NCI-H1048 (cell line): ENCODE measurements at regions not wholly inside any gene's neighbourhood (a gene's known extent, or its start where the extent isn't known, plus 50 kb on each side); places are given as distances from the start of the nearest gene placed in this dataset.
"Not testable (repeated sequence)": the region's sequence is repeated elsewhere in the genome, so short reads cannot be mapped to it uniquely, and the experiment has no call there.

Experiments
- DNase-seq: peaks from one replicate; lab custom pipeline; 2025; lab: John Stamatoyannopoulos, UW

- DNase-seq: not testable (repeated sequence)
These were observed 291.4 kb upstream of the ZNF337 start for GRCh38 chr20:25987928-25988560.

- DNase-seq: no peak
These were observed 290.6 kb upstream of the ZNF337 start for GRCh38 chr20:25987073-25987927.

DNA sequence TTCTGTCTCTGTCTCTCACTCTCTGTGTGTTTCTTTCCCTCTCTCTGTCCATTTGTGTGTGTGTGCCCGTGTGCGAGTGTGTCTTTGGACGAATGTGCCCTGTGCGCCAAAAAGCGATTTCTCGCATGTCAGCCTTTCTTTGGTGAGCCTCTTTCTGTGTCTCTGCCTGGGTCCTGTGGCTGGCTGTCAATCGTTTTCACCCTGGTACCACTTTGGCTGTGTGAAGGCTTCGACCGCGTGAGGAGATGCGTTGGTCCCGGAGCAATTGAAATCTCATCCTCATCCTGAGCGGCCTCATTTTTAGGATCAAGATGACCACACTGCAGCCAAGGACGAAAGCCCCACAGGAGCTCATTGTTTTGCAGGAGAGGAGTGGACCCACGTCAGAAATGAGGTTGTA, 288.9 kb upstream of the ZNF337 start:
- no peak for DNase-seq

DNA sequence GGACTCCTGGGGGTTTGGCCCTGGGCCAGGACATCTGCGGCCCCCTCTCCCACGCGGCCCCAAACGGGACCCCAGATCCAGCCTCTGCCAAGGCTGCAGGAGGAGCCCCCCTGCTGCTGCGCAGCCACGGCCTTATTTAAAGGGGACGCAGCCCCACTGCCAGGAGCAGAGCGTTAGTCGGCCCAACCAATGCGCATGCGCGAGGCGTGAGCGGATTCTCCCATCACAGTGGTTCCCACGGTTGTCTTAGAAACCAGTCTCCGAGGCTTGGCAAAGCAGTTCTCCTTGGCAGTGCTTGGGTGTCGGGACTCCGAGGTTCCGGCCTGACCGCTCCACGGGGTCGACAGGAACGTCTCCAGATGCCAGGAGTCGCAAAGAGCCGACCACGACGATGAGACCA, 288.3 kb upstream of the ZNF337 start:
- DNase-seq: no peak

- not testable (repeated sequence) for DNase-seq
These were observed 286.0 kb upstream of the ZNF337 start for GRCh38 chr20:25982701-25983100.

GRCh38 chr20:25978450-25979190, 282.0 kb upstream of the ZNF337 start:
- DNase-seq: not testable (repeated sequence)

- DNase-seq: not testable (repeated sequence)
These were observed 279.2 kb upstream of the ZNF337 start for GRCh38 chr20:25975816-25976215.

GRCh38 chr20:25965203-25965602, 268.6 kb upstream of the ZNF337 start:
- not testable (repeated sequence) for DNase-seq

GRCh38 chr20:25953876-25954275, 257.2 kb upstream of the ZNF337 start:
- not testable (repeated sequence) for DNase-seq

GRCh38 chr20:25935230-25935629, 238.6 kb upstream of the ZNF337 start:
- not testable (repeated sequence) for DNase-seq

- not testable (repeated sequence) for DNase-seq
These were observed 236.2 kb upstream of the ZNF337 start for GRCh38 chr20:25932806-25933205.

GRCh38 chr20:25932170-25932569, 235.5 kb upstream of the ZNF337 start:
- not testable (repeated sequence) for DNase-seq

- DNase-seq: not testable (repeated sequence)
These were observed 205.7 kb upstream of the ZNF337 start for GRCh38 chr20:25902321-25902720.

GRCh38 chr20:25898663-25899062, 202.0 kb upstream of the ZNF337 start:
- not testable (repeated sequence) for DNase-seq

GRCh38 chr20:25879096-25879495, 182.4 kb upstream of the ZNF337 start:
- not testable (repeated sequence) for DNase-seq

GRCh38 chr20:25868650-25868979, 172.0 kb upstream of the ZNF337 start:
- DNase-seq: not testable (repeated sequence)

GRCh38 chr20:25867776-25868649, 171.4 kb upstream of the ZNF337 start:
- DNase-seq: no peak

DNA sequence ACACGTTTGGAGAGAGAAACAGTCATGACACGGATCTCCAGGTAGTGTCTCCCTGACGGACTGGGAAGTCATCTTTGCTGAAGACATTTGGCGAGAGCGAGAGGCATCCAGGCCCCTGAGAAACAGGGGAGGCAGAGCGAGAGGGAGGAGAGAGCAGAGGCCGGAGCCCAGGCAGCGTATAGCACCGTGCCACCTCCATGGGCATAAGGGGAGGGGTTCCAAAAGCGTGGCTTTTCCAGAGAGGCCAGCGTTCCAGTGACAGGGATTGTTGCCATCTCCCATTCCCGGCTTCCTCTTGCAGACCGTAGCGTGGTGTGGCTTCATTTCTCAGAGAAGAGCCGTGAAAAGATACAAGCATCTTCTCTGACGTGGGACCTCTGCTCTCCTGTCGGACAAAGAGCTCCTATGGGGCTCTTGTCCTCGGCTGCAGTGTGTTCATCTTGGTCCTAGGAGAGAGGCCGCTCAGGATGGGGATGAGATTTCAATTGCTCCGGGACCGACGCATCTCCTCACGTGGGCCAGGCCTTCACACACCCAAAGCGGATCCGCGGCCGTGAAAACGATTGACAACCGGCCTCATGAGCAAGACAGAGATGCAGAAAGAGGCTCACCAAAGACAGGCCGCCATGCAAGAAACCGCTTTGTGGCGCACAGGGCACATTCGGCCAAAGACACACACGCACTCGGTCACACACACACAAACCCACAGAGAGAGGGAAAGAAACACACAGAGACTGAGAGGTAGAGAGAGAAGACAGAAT, 170.5 kb upstream of the ZNF337 start:
- not testable (repeated sequence) for DNase-seq

DNA sequence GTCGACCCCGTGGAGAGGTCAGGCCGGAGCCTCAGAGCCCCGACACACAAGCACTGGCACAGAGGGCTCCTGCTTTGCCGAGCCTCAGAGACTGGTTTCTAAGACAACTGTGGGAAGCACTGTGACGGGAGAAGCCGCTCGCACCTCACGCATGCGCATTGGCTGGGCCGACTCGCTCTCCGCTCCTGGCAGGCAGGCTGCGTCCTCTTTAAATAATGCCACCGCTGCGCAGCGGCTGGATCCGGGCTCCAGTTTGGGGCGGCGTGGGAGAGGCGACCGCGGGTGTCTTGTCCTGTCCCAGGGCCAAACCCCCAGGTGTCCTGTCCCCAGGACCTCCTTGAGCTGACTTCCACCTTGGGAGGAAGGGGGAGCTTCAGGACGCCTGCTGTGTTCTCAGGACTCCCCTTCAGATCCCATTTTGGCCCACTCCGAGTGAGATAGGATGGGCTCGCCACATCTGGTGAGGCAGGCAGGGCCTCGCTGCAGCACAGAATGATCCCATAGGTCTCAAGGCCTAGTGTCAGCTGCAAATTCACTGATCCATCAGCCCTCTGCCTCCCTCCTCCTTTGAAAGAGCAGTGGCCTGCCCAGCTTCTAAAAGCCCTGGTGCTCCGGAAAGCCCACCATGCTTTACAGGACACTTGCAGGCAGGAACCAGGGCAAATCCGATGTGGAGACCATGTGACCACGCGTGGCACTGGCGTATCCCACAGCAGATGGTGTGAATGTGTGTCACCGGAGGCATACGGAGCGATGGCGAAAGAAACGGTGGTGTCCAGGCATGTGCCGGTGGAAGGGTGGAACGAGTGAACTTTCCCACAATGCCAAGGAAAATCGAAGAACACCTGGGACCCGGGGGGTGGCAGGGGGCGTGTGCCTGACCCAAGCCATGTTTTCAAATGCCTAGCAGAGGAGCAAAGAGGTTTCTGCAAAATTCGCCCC, 169.3 kb upstream of the ZNF337 start:
- DNase-seq: peak; percentile 52
